ENCODE measurements at regions not wholly inside any gene's neighbourhood (a gene's known extent, or its start where the extent isn't known, plus 50 kb on each side); places are given as distances from the start of the nearest gene placed in this dataset.
A peak's percentile ranks its signal among the peaks of the same experiment; 100 is the strongest.

DNA sequence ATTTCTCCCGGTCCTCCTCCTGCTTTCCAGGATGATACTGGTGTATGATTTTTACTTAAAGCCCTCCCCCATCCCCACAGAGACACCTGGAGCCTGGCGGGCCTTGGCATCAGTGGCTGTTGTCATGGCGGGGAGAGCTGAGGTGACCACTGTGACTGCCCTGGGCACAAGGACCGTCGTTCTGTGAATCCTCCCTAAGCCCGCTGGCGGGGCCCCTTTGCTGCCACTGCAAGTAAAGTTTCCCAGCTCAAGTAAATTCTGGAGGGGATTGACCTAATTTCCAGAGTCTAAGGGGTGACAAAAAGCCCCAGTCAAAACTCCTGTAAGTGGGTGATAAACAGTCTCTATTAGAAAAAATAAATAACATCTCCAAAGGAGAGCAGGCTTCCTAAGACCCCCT, 393.2 kb upstream of the PODXL start:
- Histone ChIP-seq H3K4me1 (ENCODE audit: control insufficient read depth in 3 of 3, insufficient read depth in 2 of 3, low read depth in 1 of 3, low read length in 2 of 3) (peaks cover 0 to 36% (median 0%) of the 10 kb centered on the region in 3 donors), H3K27ac (ENCODE audit: low read depth in 1 of 3, low read length in 2 of 3) (no peak overlapping the region), H3K4me3 (ENCODE audit: low read depth in 1 of 3, low read length in 3 of 3) (no peak overlapping the region), H3K9me3 (ENCODE audit: control insufficient read depth in 2 of 2, insufficient read depth in 1 of 2, low read depth in 1 of 2, low read length in 1 of 2) (peaks cover 0 to 5% of the 10 kb centered on the region in 2 donors), H3K36me3 (ENCODE audit: control insufficient read depth in 3 of 3, insufficient read depth in 2 of 3, low read depth in 1 of 3, low read length in 3 of 3) (no peaks in the 10 kb centered on the region), H3K27me3 (ENCODE audit: control insufficient read depth in 3 of 3, insufficient read depth in 3 of 3, low read length in 3 of 3) (peaks cover 0 to 6% (median 0%) of the 10 kb centered on the region in 3 donors)
- DNase-seq (no peak), FAIRE-seq (no peak)
- WGBS, 3 donors: 74 to 76% (median 74%) methylated on average over 7 of the region's 7 CpGs

DNA sequence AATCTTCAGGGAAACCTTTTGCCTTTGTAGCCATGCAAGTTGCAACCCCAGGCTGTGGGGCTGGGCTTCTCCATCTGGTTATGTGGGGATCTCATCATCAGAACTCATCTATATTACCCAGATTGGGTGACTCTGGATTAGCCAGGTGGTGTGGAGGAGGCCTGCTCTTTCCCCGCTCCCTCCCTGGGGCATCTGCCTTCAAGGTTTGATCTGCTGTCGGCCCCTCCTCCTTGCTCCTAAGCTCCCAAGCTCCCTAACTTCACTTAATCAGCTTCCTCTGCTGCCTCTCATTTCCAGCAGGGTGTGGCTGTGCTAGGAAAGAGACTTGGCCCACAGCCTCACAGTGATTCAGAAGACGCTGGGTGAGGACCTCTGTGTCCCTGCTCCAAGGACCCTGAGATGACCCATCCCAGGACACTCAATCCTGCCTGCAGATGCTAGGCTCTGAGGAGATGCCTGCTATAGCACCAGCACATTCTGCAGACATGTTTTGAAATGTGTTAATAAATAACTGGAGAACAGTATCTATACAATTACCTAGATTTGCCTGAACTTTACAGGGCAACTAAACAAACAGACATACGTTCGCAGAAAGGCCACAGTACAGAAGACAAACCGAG, 392.1 kb upstream of the PODXL start:
- 12 to 37% (median 34%) methylated on average over 6 of the region's 6 CpGs for WGBS, 3 donors

DNA sequence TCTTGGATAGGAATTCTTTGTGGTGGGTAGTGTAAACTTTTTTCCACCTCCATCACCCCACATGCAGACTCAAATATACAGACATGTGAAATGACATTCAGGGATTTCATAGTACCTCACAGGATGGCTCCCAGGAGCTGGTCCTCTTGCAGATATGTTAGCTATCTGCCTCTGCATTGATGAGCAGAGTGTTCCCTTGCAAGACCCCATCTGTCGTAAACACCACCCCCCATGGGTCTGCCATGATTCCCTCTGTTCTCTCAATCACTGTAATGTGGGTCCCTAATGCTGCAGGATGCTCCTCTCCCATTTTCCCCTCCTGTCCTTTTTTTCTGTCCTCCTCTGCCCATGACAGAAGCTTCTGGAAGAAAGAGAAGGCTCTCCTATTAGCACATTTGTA, 391.2 kb upstream of the PODXL start:
- no peak for DNase-seq
- Histone ChIP-seq H3K9me3 (ENCODE audit: control insufficient read depth in 2 of 2, insufficient read depth in 1 of 2, low read depth in 1 of 2, low read length in 1 of 2) (peaks cover 0 to 5% of the 10 kb centered on the region in 2 donors), H3K4me1 (ENCODE audit: control insufficient read depth in 3 of 3, insufficient read depth in 2 of 3, low read depth in 1 of 3, low read length in 2 of 3) (peaks cover 0 to 36% (median 0%) of the 10 kb centered on the region in 3 donors), H3K27me3 (ENCODE audit: control insufficient read depth in 3 of 3, insufficient read depth in 3 of 3, low read length in 3 of 3) (peaks cover 0 to 20% (median 0%) of the 10 kb centered on the region in 3 donors), H3K36me3 (ENCODE audit: control insufficient read depth in 3 of 3, insufficient read depth in 2 of 3, low read depth in 1 of 3, low read length in 3 of 3) (no peaks in the 10 kb centered on the region), H3K27ac (ENCODE audit: low read depth in 1 of 3, low read length in 2 of 3) (no peak overlapping the region), H3K4me3 (ENCODE audit: low read depth in 1 of 3, low read length in 3 of 3) (no peak overlapping the region)
- no peak for FAIRE-seq
- 92 to 94% (median 93%) methylated on average over 1 of the region's 1 CpG for WGBS, 3 donors

More for the DNA sequence above, 392.1 kb upstream of the PODXL start:
- H3K4me1 ChIP-seq (ENCODE audit: control insufficient read depth in 3 of 3, insufficient read depth in 2 of 3, low read depth in 1 of 3, low read length in 2 of 3): peaks cover 0 to 36% (median 0%) of the 10 kb centered on the region in 3 donors
- H3K27me3 ChIP-seq (ENCODE audit: control insufficient read depth in 3 of 3, insufficient read depth in 3 of 3, low read length in 3 of 3): peaks cover 0 to 16% (median 0%) of the 10 kb centered on the region in 3 donors
- peaks cover 0 to 5% of the 10 kb centered on the region in 2 donors for H3K9me3 ChIP-seq (ENCODE audit: control insufficient read depth in 2 of 2, insufficient read depth in 1 of 2, low read depth in 1 of 2, low read length in 1 of 2)
- H3K36me3 ChIP-seq (ENCODE audit: control insufficient read depth in 3 of 3, insufficient read depth in 2 of 3, low read depth in 1 of 3, low read length in 3 of 3): no peaks in the 10 kb centered on the region
- H3K4me3 ChIP-seq (ENCODE audit: low read depth in 1 of 3, low read length in 3 of 3): no peak overlapping the region
- FAIRE-seq (no peak), DNase-seq (peak; percentile 62 to 63)
- H3K27ac ChIP-seq (ENCODE audit: low read depth in 1 of 3, low read length in 2 of 3): peak overlapping the region in 1 of 3 donors; percentile 17

DNA sequence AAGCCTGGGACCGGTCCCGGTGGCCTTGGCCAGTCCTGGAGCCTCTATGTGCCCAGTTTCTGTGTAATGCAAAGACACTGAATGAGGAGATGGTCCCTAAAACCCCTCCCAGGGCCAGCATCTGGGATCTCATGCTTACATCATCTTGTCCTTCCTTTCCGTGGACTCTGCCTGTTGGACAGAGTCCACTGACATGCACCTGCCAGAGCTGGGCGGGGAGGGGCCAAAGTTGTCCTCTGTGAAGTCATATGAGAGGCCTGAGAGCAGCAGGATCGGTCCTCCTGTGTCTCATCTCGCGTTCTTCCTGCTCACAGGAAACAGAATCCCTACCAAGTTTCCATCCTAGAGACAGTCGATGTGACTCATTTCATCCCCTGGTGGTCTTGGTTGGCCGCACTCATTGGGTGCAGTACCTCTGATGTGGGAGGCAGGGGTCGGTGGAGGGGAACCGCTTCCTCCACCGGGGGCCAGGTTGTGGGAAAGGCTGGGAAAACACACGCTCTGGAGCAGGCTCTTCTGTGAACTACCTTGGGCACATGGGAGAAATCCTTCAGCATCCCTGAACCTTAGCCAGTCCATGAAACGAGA, 389.6 kb upstream of the PODXL start:
- 44 to 58% (median 46%) methylated on average over 14 of the region's 14 CpGs for WGBS, 3 donors
- H3K4me1 ChIP-seq (ENCODE audit: control insufficient read depth in 3 of 3, insufficient read depth in 2 of 3, low read depth in 1 of 3, low read length in 2 of 3): peaks cover 0 to 36% (median 0%) of the 10 kb centered on the region in 3 donors
- FAIRE-seq: no peak

DNA sequence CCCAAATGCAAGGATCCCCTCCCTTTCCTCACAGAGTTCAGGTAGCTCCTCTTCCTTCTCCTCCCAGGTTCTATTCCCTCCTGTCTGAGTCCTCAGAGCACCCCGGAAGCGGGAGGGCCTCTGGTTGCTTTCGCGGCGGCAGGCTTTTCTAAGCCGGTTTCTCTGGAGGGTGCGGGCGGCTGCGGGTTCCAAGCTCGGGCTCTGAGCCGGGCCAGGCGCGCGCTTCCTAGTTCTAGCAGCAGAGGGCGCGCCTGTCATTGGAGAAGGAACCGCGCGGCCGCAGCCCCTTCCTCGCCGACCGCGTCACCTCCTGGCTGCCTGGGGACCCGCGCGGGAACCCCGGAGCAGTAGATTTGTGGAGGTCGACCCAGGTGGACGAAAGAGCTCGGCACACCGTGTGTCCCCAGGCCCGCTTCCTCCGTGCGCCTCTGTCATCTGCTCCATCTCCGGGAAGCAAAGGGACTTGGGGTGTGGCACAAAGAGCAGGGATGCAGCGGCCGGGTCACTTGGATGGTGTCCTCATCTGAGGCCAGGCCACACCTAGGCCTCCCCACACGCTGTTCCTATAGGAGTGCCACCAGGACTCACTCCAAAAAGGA, 389.0 kb upstream of the PODXL start:
- Histone ChIP-seq H3K27me3 (ENCODE audit: control insufficient read depth in 3 of 3, insufficient read depth in 3 of 3, low read length in 3 of 3) (peaks cover 0 to 20% (median 4%) of the 10 kb centered on the region in 3 donors), H3K36me3 (ENCODE audit: control insufficient read depth in 3 of 3, insufficient read depth in 2 of 3, low read depth in 1 of 3, low read length in 3 of 3) (no peaks in the 10 kb centered on the region), H3K9me3 (ENCODE audit: control insufficient read depth in 2 of 2, insufficient read depth in 1 of 2, low read depth in 1 of 2, low read length in 1 of 2) (no peaks in the 10 kb centered on the region), H3K27ac (ENCODE audit: low read depth in 1 of 3, low read length in 2 of 3) (no peak overlapping the region), H3K4me1 (ENCODE audit: control insufficient read depth in 3 of 3, insufficient read depth in 2 of 3, low read depth in 1 of 3, low read length in 2 of 3) (peaks cover 0 to 36% (median 0%) of the 10 kb centered on the region in 3 donors), H3K4me3 (ENCODE audit: low read depth in 1 of 3, low read length in 3 of 3) (no peak overlapping the region)
- 3 to 4% (median 4%) methylated on average over 29 to 39 of the region's 39 CpGs for WGBS, 3 donors
- peak; percentile 53 to 71 for DNase-seq
- FAIRE-seq: no peak

More for the DNA sequence above, 389.6 kb upstream of the PODXL start:
- H3K36me3 ChIP-seq (ENCODE audit: control insufficient read depth in 3 of 3, insufficient read depth in 2 of 3, low read depth in 1 of 3, low read length in 3 of 3): no peaks in the 10 kb centered on the region
- H3K27ac ChIP-seq (ENCODE audit: low read depth in 1 of 3, low read length in 2 of 3): no peak overlapping the region
- H3K27me3 ChIP-seq (ENCODE audit: control insufficient read depth in 3 of 3, insufficient read depth in 3 of 3, low read length in 3 of 3): peaks cover 0 to 20% (median 4%) of the 10 kb centered on the region in 3 donors
- H3K9me3 ChIP-seq (ENCODE audit: control insufficient read depth in 2 of 2, insufficient read depth in 1 of 2, low read depth in 1 of 2, low read length in 1 of 2): no peaks in the 10 kb centered on the region
- DNase-seq: peak; percentile 77 to 78
- no peak overlapping the region for H3K4me3 ChIP-seq (ENCODE audit: low read depth in 1 of 3, low read length in 3 of 3)

DNA sequence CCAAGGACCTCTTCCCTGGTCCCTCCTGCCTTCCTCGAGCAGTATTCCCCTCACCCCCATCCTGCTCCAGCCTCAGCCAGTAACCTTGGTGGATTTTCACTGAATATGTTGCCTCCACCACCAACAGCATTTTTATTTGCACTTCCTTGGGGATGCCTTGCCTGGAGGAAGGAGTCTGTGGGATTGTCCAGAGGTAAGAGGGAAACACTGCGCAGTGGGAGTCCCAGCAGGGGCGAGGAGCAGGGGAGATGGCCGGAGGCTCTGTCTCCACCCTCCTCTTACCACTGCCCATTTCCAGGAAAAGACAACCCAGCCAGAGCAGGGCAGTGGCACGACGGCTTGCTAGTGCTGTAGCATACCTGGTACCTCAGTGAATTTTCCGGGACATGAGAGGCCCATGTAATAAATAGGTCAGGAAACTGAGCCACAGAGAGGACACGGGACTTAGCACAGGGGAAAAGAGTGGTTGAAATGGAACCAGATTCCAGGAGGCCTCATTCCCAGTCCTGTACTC, 388.2 kb upstream of the PODXL start:
- no peaks in the 10 kb centered on the region for H3K9me3 ChIP-seq (ENCODE audit: control insufficient read depth in 2 of 2, insufficient read depth in 1 of 2, low read depth in 1 of 2, low read length in 1 of 2)
- no peak for FAIRE-seq
- H3K27ac ChIP-seq (ENCODE audit: low read depth in 1 of 3, low read length in 2 of 3): no peak overlapping the region
- peaks cover 0 to 20% (median 4%) of the 10 kb centered on the region in 3 donors for H3K27me3 ChIP-seq (ENCODE audit: control insufficient read depth in 3 of 3, insufficient read depth in 3 of 3, low read length in 3 of 3)
- no peaks in the 10 kb centered on the region for H3K36me3 ChIP-seq (ENCODE audit: control insufficient read depth in 3 of 3, insufficient read depth in 2 of 3, low read depth in 1 of 3, low read length in 3 of 3)
- no peak for DNase-seq
- H3K4me1 ChIP-seq (ENCODE audit: control insufficient read depth in 3 of 3, insufficient read depth in 2 of 3, low read depth in 1 of 3, low read length in 2 of 3): peaks cover 0 to 36% (median 0%) of the 10 kb centered on the region in 3 donors
- H3K4me3 ChIP-seq (ENCODE audit: low read depth in 1 of 3, low read length in 3 of 3): no peak overlapping the region
- 81 to 87% (median 86%) methylated on average over 8 of the region's 8 CpGs for WGBS, 3 donors

DNA sequence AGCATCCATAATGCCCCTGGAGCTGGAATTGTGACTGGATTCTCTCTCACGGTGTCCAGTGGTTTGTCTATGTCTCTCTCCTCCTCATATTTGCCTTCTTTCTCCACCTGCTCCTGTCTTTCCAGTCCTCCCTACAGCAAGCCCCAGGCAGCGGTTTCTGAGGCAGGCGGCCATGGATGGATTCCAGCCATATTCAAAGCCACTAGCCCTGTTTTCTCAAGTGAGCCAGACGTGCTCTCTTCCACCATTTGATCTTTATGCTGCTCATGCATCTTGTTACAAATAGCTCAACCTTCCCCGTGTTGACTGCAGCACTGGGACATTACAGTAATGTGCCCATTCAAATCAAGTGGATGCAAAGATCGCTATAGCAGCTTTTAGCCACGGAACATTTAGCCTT, 387.2 kb upstream of the PODXL start:
- Histone ChIP-seq H3K4me3 (ENCODE audit: low read depth in 1 of 3, low read length in 3 of 3) (no peak overlapping the region), H3K4me1 (ENCODE audit: control insufficient read depth in 3 of 3, insufficient read depth in 2 of 3, low read depth in 1 of 3, low read length in 2 of 3) (peaks cover 0 to 29% (median 0%) of the 10 kb centered on the region in 3 donors), H3K27ac (ENCODE audit: low read depth in 1 of 3, low read length in 2 of 3) (no peak overlapping the region), H3K27me3 (ENCODE audit: control insufficient read depth in 3 of 3, insufficient read depth in 3 of 3, low read length in 3 of 3) (peaks cover 0 to 20% (median 4%) of the 10 kb centered on the region in 3 donors), H3K9me3 (ENCODE audit: control insufficient read depth in 2 of 2, insufficient read depth in 1 of 2, low read depth in 1 of 2, low read length in 1 of 2) (no peaks in the 10 kb centered on the region), H3K36me3 (ENCODE audit: control insufficient read depth in 3 of 3, insufficient read depth in 2 of 3, low read depth in 1 of 3, low read length in 3 of 3) (no peaks in the 10 kb centered on the region)
- DNase-seq (no peak), FAIRE-seq (no peak)
- 84 to 88% (median 87%) methylated on average over 7 of the region's 7 CpGs for WGBS, 3 donors

DNA sequence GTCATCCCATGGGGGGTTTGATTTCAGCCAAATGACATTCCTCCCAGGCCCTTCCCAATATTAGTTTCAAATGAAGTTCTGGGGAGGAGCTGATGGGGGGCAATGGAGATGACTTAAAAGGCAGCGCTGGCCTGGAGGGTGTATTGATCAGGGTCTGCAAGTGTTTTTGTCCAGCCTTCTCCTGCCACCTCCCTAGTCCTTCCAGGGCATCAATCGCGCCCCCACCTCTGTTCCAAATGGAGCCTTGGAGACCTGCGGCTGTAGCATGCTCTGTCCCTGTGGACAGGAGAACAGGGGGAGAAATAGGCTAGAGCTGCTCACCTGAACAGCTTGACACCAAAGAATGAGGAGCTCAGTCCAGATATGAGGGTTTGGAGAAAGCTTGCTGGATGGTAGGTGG, 386.8 kb upstream of the PODXL start:
- H3K27ac ChIP-seq (ENCODE audit: low read depth in 1 of 3, low read length in 2 of 3): no peak overlapping the region
- no peaks in the 10 kb centered on the region for H3K36me3 ChIP-seq (ENCODE audit: control insufficient read depth in 3 of 3, insufficient read depth in 2 of 3, low read depth in 1 of 3, low read length in 3 of 3)
- WGBS, 3 donors: 84 to 97% (median 95%) methylated on average over 4 of the region's 4 CpGs
- H3K27me3 ChIP-seq (ENCODE audit: control insufficient read depth in 3 of 3, insufficient read depth in 3 of 3, low read length in 3 of 3): peaks cover 0 to 20% (median 4%) of the 10 kb centered on the region in 3 donors
- FAIRE-seq: no peak
- peaks cover 0 to 24% (median 0%) of the 10 kb centered on the region in 3 donors for H3K4me1 ChIP-seq (ENCODE audit: control insufficient read depth in 3 of 3, insufficient read depth in 2 of 3, low read depth in 1 of 3, low read length in 2 of 3)
- no peaks in the 10 kb centered on the region for H3K9me3 ChIP-seq (ENCODE audit: control insufficient read depth in 2 of 2, insufficient read depth in 1 of 2, low read depth in 1 of 2, low read length in 1 of 2)
- H3K4me3 ChIP-seq (ENCODE audit: low read depth in 1 of 3, low read length in 3 of 3): no peak overlapping the region
- DNase-seq: no peak

All from small intestine (tissue), 7 donors.